B cell (primary cell): ENCODE measurements at regions not wholly inside any gene's neighbourhood (a gene's known extent, or its start where the extent isn't known, plus 50 kb on each side); places are given as distances from the start of the nearest gene placed in this dataset.

Source experiments
- ATAC-seq: fragments of 200-7000 bp; cut with Tn5 transposase; one replicate; pipeline ENCODE4 v1.10.0; 2021; ENCODE audit warnings: low read depth, mild to moderate bottlenecking, moderate number of reproducible peaks, moderate library complexity
- CTCF ChIA-PET: fragments of 350-600 bp; sonication (Branson Sonifier 250); formaldehyde crosslinking; loops from one replicate; lab custom pipeline; 2021; ENCODE audit warnings: antibody characterized with exemption, inconsistent platforms; lab: Charles Lee
- POLR2A ChIA-PET: fragments of 350-600 bp; sonication (Branson Sonifier 250); formaldehyde crosslinking; loops from one replicate; lab custom pipeline; 2021; ENCODE audit warnings: antibody characterized with exemption; lab: Charles Lee
- DNase-seq: peaks from one replicate; pipeline ENCODE4 v3.0.0; 2013
- H2AFZ ChIP-seq: 2 replicates; pipeline ENCODE4 v1.6.1; 2012; ENCODE audit warnings: mild to moderate bottlenecking, low read depth, low read length; ENCODE audit not compliant: insufficient read depth, poor library complexity, severe bottlenecking
- H3K27ac ChIP-seq, 2 donors: 1 replicate in 1 of 2; 2 replicates in 1 of 2; pipeline ENCODE4 v1.5.1; 2012 to 2013; ENCODE audit warnings: low read length in 2 of 2, mild to moderate bottlenecking in 2 of 2, moderate library complexity in 1 of 2
- H3K27me3 ChIP-seq, 4 experiments: fragments of 200-600 bp in 1 of 4; sonication (generic) in 1 of 4; replicated peaks in 1 of 4; 1 replicate in 2 of 4; 2 replicates in 2 of 4; pipeline versions ENCODE4 v1.6.1 to v1.7.0; 2013 to 2016; ENCODE audit warnings: low read length in 3 of 4, mild to moderate bottlenecking in 2 of 4, mixed read lengths in 1 of 4, moderate library complexity in 1 of 4; ENCODE audit not compliant: insufficient read depth in 4 of 4, control insufficient read depth in 3 of 4; ENCODE audit errors: control extremely low read depth in 1 of 4
- H3K36me3 ChIP-seq, 2 experiments: replicated peaks in 1 of 2; 1 replicate in 1 of 2; 2 replicates in 1 of 2; pipeline versions ENCODE4 v1.6.1 to v1.7.1; 2013; ENCODE audit warnings: low read length in 1 of 2; ENCODE audit not compliant: insufficient read depth in 2 of 2, control insufficient read depth in 1 of 2; ENCODE audit errors: control extremely low read depth in 1 of 2, extremely low read depth in 1 of 2
- H3K4me1 ChIP-seq, 2 donors: fragments of 200-600 bp in 1 of 2; sonication (generic) in 1 of 2; 1 replicate in 1 of 2; 2 replicates in 1 of 2; pipeline versions ENCODE4 v1.5.1 to v1.6.1; 2013 to 2017; ENCODE audit warnings: low read length in 2 of 2; ENCODE audit not compliant: control insufficient read depth in 2 of 2, insufficient read depth in 2 of 2
- H3K4me2 ChIP-seq: replicated peaks from 2 replicates; pipeline ENCODE3; 2012; ENCODE audit warnings: mild to moderate bottlenecking, low read depth, low read length; ENCODE audit not compliant: poor library complexity, severe bottlenecking
- H3K4me3 ChIP-seq, 5 experiments: fragments of 200-600 bp in 1 of 5; sonication (generic) in 1 of 5; 1 replicate in 3 of 5; 2 replicates in 2 of 5; pipeline versions ENCODE4 v1.5.1 to v1.7.0; 2011 to 2016; ENCODE audit warnings: low read length in 4 of 5, mild to moderate bottlenecking in 4 of 5, low read depth in 2 of 5, control low read depth in 1 of 5, moderate library complexity in 1 of 5; ENCODE audit not compliant: insufficient read depth in 1 of 5; ENCODE audit errors: control extremely low read depth in 1 of 5, extremely low read depth in 1 of 5
- H3K79me2 ChIP-seq: fragments of 200-600 bp; sonication (generic); one replicate; pipeline ENCODE4 v1.6.0; 2016; ENCODE audit warnings: low read length; ENCODE audit not compliant: control insufficient read depth, insufficient read depth
- H3K9ac ChIP-seq: fragments of 200-600 bp; sonication (generic); 2 replicates; pipeline ENCODE4 v1.6.1; 2017; ENCODE audit warnings: mild to moderate bottlenecking, low read length, moderate library complexity
- H3K9me3 ChIP-seq, 3 donors: one replicate each; pipeline versions ENCODE4 v1.6.1 to v1.7.1; 2013; ENCODE audit warnings: low read length in 2 of 3; ENCODE audit not compliant: control insufficient read depth in 2 of 3, insufficient read depth in 1 of 3; ENCODE audit errors: control extremely low read depth in 1 of 3
- H4K20me1 ChIP-seq: 2 replicates; pipeline ENCODE4 v1.6.0; 2012; ENCODE audit warnings: mild to moderate bottlenecking, low read length; ENCODE audit not compliant: insufficient read depth, control insufficient read depth, poor library complexity, severe bottlenecking
- H3K27ac Mint-ChIP-seq: one replicate; pipeline ENCODE4 v1.8.0; 2021; ENCODE audit warnings: mixed read lengths
- H3K27me3 Mint-ChIP-seq: one replicate; pipeline ENCODE4 v1.8.0; 2021; ENCODE audit warnings: mixed read lengths
- H3K4me1 Mint-ChIP-seq: one replicate; pipeline ENCODE4 v1.8.0; 2021; ENCODE audit warnings: mixed read lengths
- H3K4me3 Mint-ChIP-seq: one replicate; pipeline ENCODE4 v1.8.0; 2021; ENCODE audit warnings: mixed read lengths
- H3K9me3 Mint-ChIP-seq: one replicate; pipeline ENCODE4 v1.8.0; 2022; ENCODE audit warnings: mixed read lengths; ENCODE audit not compliant: insufficient read depth
- CTCF ChIP-seq: fragments of 200-600 bp; IDR thresholded peaks from one replicate; pipeline ENCODE4 v1.8.0; 2022; ENCODE audit warnings: antibody characterized with exemption, mild to moderate bottlenecking
- EZH2 ChIP-seq: IDR thresholded peaks from 2 replicates; pipeline ENCODE4 v1.6.1; 2012; ENCODE audit warnings: borderline replicate concordance, low read depth, mild to moderate bottlenecking, moderate library complexity, low read length; ENCODE audit not compliant: insufficient read depth, poor library complexity, severe bottlenecking
- WGBS: methylation state at CpG from one replicate; pipeline ENCODE4 v1.1.5; 2013; ENCODE audit warnings: missing lambda C conversion rate; ENCODE audit not compliant: insufficient coverage; 5-methylcytosine and 5-hydroxymethylcytosine counted together
- intact Hi-C: fragments of 100-400 bp; cut with micrococcal nuclease; formaldehyde crosslinking; loops from one replicate; pipeline ENCODE4 v1.10.0; 2022

GRCh38 chr2:220025207-220025606, 397.8 kb downstream of the SLC4A3 start:
- no peaks in the 10 kb centered on the region for H3K27me3 ChIP-seq
- ATAC-seq (no peak), DNase-seq (no peak)
- no peaks in the 10 kb centered on the region for H3K79me2 ChIP-seq
- no peaks in the 10 kb centered on the region for H3K9me3 ChIP-seq
- H3K4me1 Mint-ChIP-seq: no peaks in the 10 kb centered on the region
- H3K9ac ChIP-seq: no peak overlapping the region
- TF ChIP-seq EZH2: no peak
- no peak for TF ChIP-seq CTCF
- intact Hi-C loops: no loop called here
- no peak overlapping the region for H3K27ac ChIP-seq
- ChIA-PET POLR2A (no interaction called here), CTCF (no interaction called here)
- no peaks in the 10 kb centered on the region for H3K4me1 ChIP-seq
- no peak overlapping the region for H3K4me2 ChIP-seq
- no peaks in the 10 kb centered on the region for H3K36me3 ChIP-seq
- WGBS: no CpG with 5 or more reads among the region's 1 CpG
- H3K27ac Mint-ChIP-seq: no peak overlapping the region
- no peaks in the 10 kb centered on the region for H4K20me1 ChIP-seq
- H3K9me3 Mint-ChIP-seq: no peaks in the 10 kb centered on the region
- H3K4me3 Mint-ChIP-seq: no peak overlapping the region
- no peaks in the 10 kb centered on the region for H3K27me3 Mint-ChIP-seq
- no peak overlapping the region for H2AFZ ChIP-seq
- H3K4me3 ChIP-seq: no peak overlapping the region

GRCh38 chr2:220029013-220029412, 401.6 kb downstream of the SLC4A3 start:
- no peaks in the 10 kb centered on the region for H3K9me3 ChIP-seq
- no peak overlapping the region for H3K27ac ChIP-seq
- no CpG with 5 or more reads among the region's 1 CpG for WGBS
- no peak overlapping the region for H3K4me3 ChIP-seq
- no peaks in the 10 kb centered on the region for H3K27me3 Mint-ChIP-seq
- H3K27me3 ChIP-seq: no peaks in the 10 kb centered on the region
- ChIA-PET CTCF (no interaction called here), POLR2A (no interaction called here)
- no peak overlapping the region for H3K27ac Mint-ChIP-seq
- no peak overlapping the region for H3K4me3 Mint-ChIP-seq
- H3K4me1 Mint-ChIP-seq: no peaks in the 10 kb centered on the region
- no peak for ATAC-seq
- DNase-seq: no peak
- H3K36me3 ChIP-seq: no peaks in the 10 kb centered on the region
- no peaks in the 10 kb centered on the region for H4K20me1 ChIP-seq
- no peaks in the 10 kb centered on the region for H3K9me3 Mint-ChIP-seq
- H3K79me2 ChIP-seq: no peaks in the 10 kb centered on the region
- no peak overlapping the region for H2AFZ ChIP-seq
- H3K4me1 ChIP-seq: no peaks in the 10 kb centered on the region
- TF ChIP-seq CTCF (no peak), EZH2 (no peak)
- no peak overlapping the region for H3K4me2 ChIP-seq
- H3K9ac ChIP-seq: no peak overlapping the region
- intact Hi-C loops: no loop called here
